Upper lobe of right lung (tissue), 1 donor: ENCODE measurements at regions not wholly inside any gene's neighbourhood (a gene's known extent, or its start where the extent isn't known, plus 50 kb on each side); places are given as distances from the start of the nearest gene placed in this dataset.

Experiments used
- ATAC-seq: fragments of 200-7000 bp; cut with Tn5 transposase; one replicate; pipeline ENCODE4 v1.9.1; 2020; ENCODE audit warnings: mild to moderate bottlenecking, moderate library complexity
- DNase-seq: peaks from one replicate; pipeline ENCODE4 v3.0.0-alpha.2; 2020
- H3K27ac ChIP-seq: fragments of 200-600 bp; one replicate; pipeline ENCODE4 v1.8.0; 2022
- H3K27me3 ChIP-seq: fragments of 200-600 bp; one replicate; pipeline ENCODE4 v1.8.0; 2022; ENCODE audit warnings: mild to moderate bottlenecking
- H3K36me3 ChIP-seq: fragments of 200-600 bp; one replicate; pipeline ENCODE4 v1.8.0; 2022
- H3K4me1 ChIP-seq: fragments of 200-600 bp; one replicate; pipeline ENCODE4 v1.8.0; 2022
- H3K4me3 ChIP-seq: fragments of 200-600 bp; one replicate; pipeline ENCODE4 v1.8.0; 2022; ENCODE audit warnings: mild to moderate bottlenecking
- H3K9me3 ChIP-seq: fragments of 200-600 bp; one replicate; pipeline ENCODE4 v1.8.0; 2022
- intact Hi-C: fragments of 100-400 bp; cut with DNase I; formaldehyde crosslinking; loops from one replicate; pipeline ENCODE4 v1.11.0; 2022
- TF ChIP-seq, protein P1 (sequence below): fragments of 200-600 bp; IDR thresholded peaks from one replicate; pipeline ENCODE4 v1.8.0; 2022; ENCODE audit warnings: antibody characterized with exemption
- donor health status: DM: no; HTN: yes; CAD: no; lungs with severe emphysema.

DNA sequence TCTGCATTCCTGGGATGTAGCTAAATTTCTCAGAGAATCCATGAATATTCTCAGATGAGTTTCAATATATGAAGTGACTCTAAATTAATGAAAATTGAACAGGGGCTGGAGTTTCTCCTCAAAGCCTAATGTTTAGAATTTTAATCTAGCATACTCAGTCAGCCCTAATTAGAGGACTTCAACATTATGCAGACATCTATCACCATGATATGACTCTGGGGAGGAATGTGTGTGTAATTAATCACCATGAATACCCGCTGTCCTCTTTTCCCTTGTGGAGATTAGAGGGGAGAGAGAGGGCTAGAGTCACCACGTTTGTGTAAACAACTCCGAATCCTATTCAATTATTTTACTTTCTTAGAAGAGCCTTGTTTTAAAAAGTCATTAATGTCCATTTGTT is 698.6 kb upstream of the MDGA2 start:
- ATAC-seq (no peak), DNase-seq (no peak)
- Histone ChIP-seq H3K9me3 (no peaks in the 10 kb centered on the region), H3K27me3 (no peaks in the 10 kb centered on the region), H3K27ac (no peak overlapping the region), H3K36me3 (no peaks in the 10 kb centered on the region), H3K4me1 (no peaks in the 10 kb centered on the region), H3K4me3 (no peak overlapping the region)
- intact Hi-C loops: no loop called here
- TF ChIP-seq, protein P1, sequence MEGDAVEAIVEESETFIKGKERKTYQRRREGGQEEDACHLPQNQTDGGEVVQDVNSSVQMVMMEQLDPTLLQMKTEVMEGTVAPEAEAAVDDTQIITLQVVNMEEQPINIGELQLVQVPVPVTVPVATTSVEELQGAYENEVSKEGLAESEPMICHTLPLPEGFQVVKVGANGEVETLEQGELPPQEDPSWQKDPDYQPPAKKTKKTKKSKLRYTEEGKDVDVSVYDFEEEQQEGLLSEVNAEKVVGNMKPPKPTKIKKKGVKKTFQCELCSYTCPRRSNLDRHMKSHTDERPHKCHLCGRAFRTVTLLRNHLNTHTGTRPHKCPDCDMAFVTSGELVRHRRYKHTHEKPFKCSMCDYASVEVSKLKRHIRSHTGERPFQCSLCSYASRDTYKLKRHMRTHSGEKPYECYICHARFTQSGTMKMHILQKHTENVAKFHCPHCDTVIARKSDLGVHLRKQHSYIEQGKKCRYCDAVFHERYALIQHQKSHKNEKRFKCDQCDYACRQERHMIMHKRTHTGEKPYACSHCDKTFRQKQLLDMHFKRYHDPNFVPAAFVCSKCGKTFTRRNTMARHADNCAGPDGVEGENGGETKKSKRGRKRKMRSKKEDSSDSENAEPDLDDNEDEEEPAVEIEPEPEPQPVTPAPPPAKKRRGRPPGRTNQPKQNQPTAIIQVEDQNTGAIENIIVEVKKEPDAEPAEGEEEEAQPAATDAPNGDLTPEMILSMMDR: no peak

DNA sequence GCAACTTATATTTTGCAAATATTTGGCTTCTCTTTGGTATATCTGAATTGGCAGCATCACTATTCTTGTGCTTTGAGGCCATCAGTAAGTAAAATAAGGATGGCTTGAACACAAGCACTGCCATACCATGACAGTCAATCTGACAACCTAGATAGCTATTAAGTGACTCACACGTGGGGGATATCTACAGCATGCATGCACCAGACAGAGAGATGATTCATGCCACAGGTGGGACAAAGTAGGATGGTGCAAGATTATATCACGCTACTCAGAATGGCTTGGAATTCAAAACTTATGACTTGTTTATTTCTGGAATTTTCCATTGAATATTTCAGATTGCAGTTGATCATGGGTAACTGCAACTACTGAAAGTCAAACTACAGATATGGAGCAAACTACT is 675.6 kb upstream of the MDGA2 start:
- no peak for ATAC-seq
- intact Hi-C loops: no loop called here
- TF ChIP-seq, protein P1: no peak

DNA sequence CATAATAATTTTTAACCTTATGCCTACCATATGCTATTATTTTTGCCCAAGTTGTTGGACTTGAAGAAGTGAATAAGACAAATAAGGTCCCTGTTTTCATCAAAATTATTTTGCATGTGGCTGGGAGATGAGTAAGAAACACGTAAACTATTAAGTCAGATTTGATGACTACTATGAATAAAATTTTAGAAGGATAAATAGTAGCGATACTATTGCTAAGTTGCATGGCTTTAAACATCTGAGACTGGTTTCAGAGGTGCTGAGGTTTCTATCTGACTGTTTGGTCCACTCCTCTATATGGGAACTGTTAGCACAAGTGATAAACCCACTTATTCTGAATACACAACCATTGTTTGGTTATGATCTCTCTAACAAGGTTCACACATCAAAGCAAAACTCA is 674.3 kb upstream of the MDGA2 start:
- no peaks in the 10 kb centered on the region for H3K4me1 ChIP-seq
- DNase-seq (no peak), ATAC-seq (no peak)
- no peaks in the 10 kb centered on the region for H3K9me3 ChIP-seq
- H3K4me3 ChIP-seq: no peak overlapping the region
- TF ChIP-seq, protein P1: no peak
- intact Hi-C loops: no loop called here
- no peaks in the 10 kb centered on the region for H3K27me3 ChIP-seq
- no peak overlapping the region for H3K27ac ChIP-seq
- no peaks in the 10 kb centered on the region for H3K36me3 ChIP-seq

More for the DNA sequence above, 675.6 kb upstream of the MDGA2 start:
- Histone ChIP-seq H3K36me3 (no peaks in the 10 kb centered on the region), H3K4me3 (no peak overlapping the region), H3K27ac (no peak overlapping the region), H3K9me3 (no peaks in the 10 kb centered on the region), H3K27me3 (no peaks in the 10 kb centered on the region), H3K4me1 (no peaks in the 10 kb centered on the region)
- DNase-seq: no peak

DNA sequence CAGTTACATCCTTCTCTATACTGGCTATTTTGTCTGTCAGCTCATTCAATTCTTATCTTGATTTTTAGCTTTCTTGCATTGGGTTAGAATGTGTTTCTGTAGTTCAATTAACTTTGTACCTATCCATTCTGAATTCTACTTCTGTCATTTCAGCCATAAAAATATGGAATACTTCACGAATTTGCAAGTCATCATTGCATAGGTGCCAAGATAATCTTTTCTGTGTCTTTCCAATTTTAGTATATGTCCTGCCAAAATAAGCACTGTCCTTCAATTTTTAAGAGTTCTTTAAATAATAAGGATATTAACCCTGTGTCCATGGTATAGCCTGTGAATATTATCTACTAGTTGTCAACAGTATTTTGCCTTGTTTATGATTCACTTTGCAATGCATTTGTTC is 665.7 kb upstream of the MDGA2 start:
- H3K27me3 ChIP-seq: no peaks in the 10 kb centered on the region
- no peaks in the 10 kb centered on the region for H3K4me1 ChIP-seq
- H3K36me3 ChIP-seq: no peaks in the 10 kb centered on the region
- no peaks in the 10 kb centered on the region for H3K9me3 ChIP-seq
- TF ChIP-seq, protein P1: no peak
- H3K27ac ChIP-seq: no peak overlapping the region
- DNase-seq (no peak), ATAC-seq (no peak)
- intact Hi-C loops: no loop called here
- H3K4me3 ChIP-seq: no peak overlapping the region

DNA sequence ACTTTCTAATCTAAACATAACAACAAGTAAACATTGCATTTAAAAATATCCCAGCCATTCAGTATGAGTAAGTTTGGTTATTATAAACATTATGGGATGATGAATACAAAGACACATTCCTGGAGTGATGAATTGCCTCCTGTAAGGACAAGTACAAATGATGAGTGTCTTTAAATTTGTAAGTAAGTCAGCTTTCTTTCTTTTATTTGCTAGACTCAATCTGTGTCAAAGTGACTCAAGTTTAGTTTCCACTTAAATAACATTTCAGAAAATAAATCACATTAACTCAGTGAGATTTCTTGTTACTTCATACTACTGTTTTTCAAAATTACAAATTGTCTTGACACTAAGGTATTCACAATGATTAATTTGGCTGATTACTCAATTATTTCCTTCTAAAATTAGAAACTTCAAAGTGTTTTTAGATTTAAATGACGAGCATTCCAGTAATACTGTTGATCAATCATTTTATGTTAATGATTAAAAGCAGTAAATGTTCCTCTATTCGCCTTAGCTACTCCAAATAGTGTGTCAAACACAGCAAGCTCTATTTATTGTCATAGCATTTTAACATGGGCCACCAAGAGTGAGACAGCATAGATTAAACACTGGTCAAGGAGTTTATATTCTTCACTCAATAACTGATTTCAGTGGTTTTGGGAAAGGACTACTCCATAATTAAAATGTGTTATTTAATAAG is 658.0 kb upstream of the MDGA2 start:
- no peaks in the 10 kb centered on the region for H3K4me1 ChIP-seq
- DNase-seq (no peak), ATAC-seq (no peak)
- no peaks in the 10 kb centered on the region for H3K36me3 ChIP-seq
- H3K27ac ChIP-seq: no peak overlapping the region
- TF ChIP-seq, protein P1: no peak
- intact Hi-C loops: no loop called here
- H3K9me3 ChIP-seq: no peaks in the 10 kb centered on the region
- no peaks in the 10 kb centered on the region for H3K27me3 ChIP-seq
- H3K4me3 ChIP-seq: no peak overlapping the region

DNA sequence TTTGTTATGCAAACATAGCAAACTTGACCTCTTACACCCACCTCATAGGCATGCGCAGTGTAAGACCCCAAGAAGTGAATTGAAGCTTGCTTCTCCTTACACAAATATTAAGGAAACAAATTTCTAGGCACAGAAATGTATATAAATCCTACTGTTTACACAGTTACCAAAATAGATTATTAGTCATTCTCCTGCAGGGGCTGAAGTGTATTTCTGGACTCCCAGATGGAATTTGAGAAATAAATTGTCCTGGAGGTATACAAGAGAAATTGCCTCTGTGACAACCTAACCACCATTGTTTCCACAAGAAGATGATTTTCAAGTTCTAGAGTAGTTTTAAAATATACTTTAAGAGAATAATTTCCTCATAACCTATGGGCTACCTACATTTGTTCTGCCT is 656.0 kb upstream of the MDGA2 start:
- Histone ChIP-seq H3K4me1 (no peaks in the 10 kb centered on the region), H3K36me3 (no peaks in the 10 kb centered on the region), H3K27ac (no peak overlapping the region), H3K9me3 (no peaks in the 10 kb centered on the region), H3K4me3 (no peak overlapping the region), H3K27me3 (no peaks in the 10 kb centered on the region)
- intact Hi-C loops: no loop called here
- TF ChIP-seq, protein P1: no peak
- no peak for DNase-seq
- no peak for ATAC-seq
